Esophagus squamous epithelium (tissue), 5 donors: ENCODE measurements at regions not wholly inside any gene's neighbourhood (a gene's known extent, or its start where the extent isn't known, plus 50 kb on each side); places are given as distances from the start of the nearest gene placed in this dataset.

Source experiments
- DNase-seq: peaks from one replicate; lab custom pipeline; 2025; lab: John Stamatoyannopoulos, UW
- H3K27ac ChIP-seq, 4 donors: fragments of 200-600 bp; sonication (generic); one replicate each; pipeline ENCODE4 v1.5.1; 2016 to 2019; ENCODE audit warnings: mild to moderate bottlenecking in 1 of 4
- H3K27me3 ChIP-seq, 4 donors: fragments of 200-600 bp; sonication (generic); 1 replicate in 3 of 4; 2 replicates in 1 of 4; pipeline versions ENCODE4 v1.5.1 to v1.6.0; 2017 to 2021; ENCODE audit warnings: antibody characterized with exemption in 1 of 4
- H3K36me3 ChIP-seq, 3 donors: fragments of 200-600 bp; sonication (generic); one replicate each; pipeline ENCODE4 v1.5.1; 2016 to 2019
- H3K4me1 ChIP-seq, 3 donors: fragments of 200-600 bp; sonication (generic); one replicate each; pipeline ENCODE4 v1.5.1; 2017 to 2019
- H3K4me3 ChIP-seq, 4 donors: fragments of 200-600 bp; sonication (generic); 1 replicate in 3 of 4; 2 replicates in 1 of 4; pipeline ENCODE4 v1.5.1; 2016 to 2019; ENCODE audit warnings: mild to moderate bottlenecking in 2 of 4, moderate library complexity in 1 of 4
- H3K9me3 ChIP-seq, 3 donors: fragments of 200-600 bp; sonication (generic); one replicate each; pipeline ENCODE4 v1.5.1; 2016 to 2019
- CTCF ChIP-seq, 6 experiments: fragments of 450-650 bp in 4 of 6; fragments of 200-600 bp in 2 of 6; sonication (generic) in 2 of 6; IDR thresholded peaks; one replicate each; pipeline ENCODE4 v1.5.1; 2016 to 2019; ENCODE audit warnings: antibody characterized with exemption in 6 of 6, mild to moderate bottlenecking in 4 of 6, moderate library complexity in 4 of 6
- POLR2A ChIP-seq, 4 donors: fragments of 450-650 bp; IDR thresholded peaks; one replicate each; pipeline ENCODE4 v1.6.1; 2017; ENCODE audit warnings: antibody characterized with exemption in 4 of 4, mild to moderate bottlenecking in 4 of 4, moderate library complexity in 3 of 4
- WGBS, 2 donors: methylation state at CpG; one replicate each; pipeline ENCODE4 v1.1.5; 2018; 5-methylcytosine and 5-hydroxymethylcytosine counted together
- intact Hi-C: fragments of 100-400 bp; cut with DNase I; formaldehyde crosslinking; loops from one replicate; pipeline ENCODE4 v1.15.0; 2022
- donor health status: DM: yes; HTN: yes; CAD: no.

GRCh38 chr5:171646102-171647042, 139.2 kb upstream of the SMIM23 start:
- no peak overlapping the region for H3K27ac ChIP-seq
- no peak for TF ChIP-seq POLR2A (IDR thresholded peaks at IDR 0.05)
- TF ChIP-seq CTCF (IDR thresholded peaks at IDR 0.05), result no peak
- H3K27me3 ChIP-seq, result peaks cover 0 to 50% (median 0%) of the 10 kb centered on the region in 4 donors
- no peaks in the 10 kb centered on the region for H3K36me3 ChIP-seq
- no peak for DNase-seq
- no peak overlapping the region for H3K4me3 ChIP-seq
- intact Hi-C loops, result no loop called here
- no peaks in the 10 kb centered on the region for H3K9me3 ChIP-seq
- 76 to 78% methylated on average over 9 to 10 of the region's 14 CpGs for WGBS, 2 donors
- peaks cover 0 to 36% (median 3%) of the 10 kb centered on the region in 3 donors for H3K4me1 ChIP-seq

- intact Hi-C loops, result no loop called here
- WGBS, 2 donors, result 57 to 60% methylated on average over 10 to 11 of the region's 15 CpGs
- Histone ChIP-seq H3K27me3 (peaks cover 0 to 50% (median 0%) of the 10 kb centered on the region in 4 donors), H3K9me3 (no peaks in the 10 kb centered on the region), H3K36me3 (no peaks in the 10 kb centered on the region), H3K4me1 (peaks cover 0 to 36% (median 3%) of the 10 kb centered on the region in 3 donors), H3K27ac (no peak overlapping the region), H3K4me3 (no peak overlapping the region)
- TF ChIP-seq CTCF (IDR thresholded peaks at IDR 0.05) (peak in 1 of 6 experiments; percentile 7), POLR2A (IDR thresholded peaks at IDR 0.05) (no peak)
- no peak for DNase-seq
Observed at GRCh38 chr5:171647043-171647903, 138.3 kb upstream of the SMIM23 start.

GRCh38 chr5:171647904-171648260, 137.7 kb upstream of the SMIM23 start:
- Histone ChIP-seq H3K27ac (no peak overlapping the region), H3K4me1 (peaks cover 0 to 36% (median 3%) of the 10 kb centered on the region in 3 donors), H3K4me3 (no peak overlapping the region), H3K36me3 (no peaks in the 10 kb centered on the region), H3K9me3 (no peaks in the 10 kb centered on the region), H3K27me3 (peaks cover 0 to 50% (median 0%) of the 10 kb centered on the region in 4 donors)
- TF ChIP-seq CTCF (IDR thresholded peaks at IDR 0.05) (no peak), POLR2A (IDR thresholded peaks at IDR 0.05) (no peak)
- no peak for DNase-seq
- intact Hi-C loops, result no loop called here
- 65 to 85% methylated on average over 4 of the region's 4 CpGs for WGBS, 2 donors

GRCh38 chr5:171648279-171649074, 137.1 kb upstream of the SMIM23 start:
- intact Hi-C loops, result no loop called here
- 37 to 55% methylated on average over 6 to 10 of the region's 10 CpGs for WGBS, 2 donors
- peaks cover 0 to 51% (median 0%) of the 10 kb centered on the region in 4 donors for H3K27me3 ChIP-seq
- peaks cover 0 to 36% (median 3%) of the 10 kb centered on the region in 3 donors for H3K4me1 ChIP-seq
- no peaks in the 10 kb centered on the region for H3K9me3 ChIP-seq
- no peaks in the 10 kb centered on the region for H3K36me3 ChIP-seq
- H3K27ac ChIP-seq, result no peak overlapping the region
- TF ChIP-seq POLR2A (IDR thresholded peaks at IDR 0.05) (no peak), CTCF (IDR thresholded peaks at IDR 0.05) (no peak)
- H3K4me3 ChIP-seq, result no peak overlapping the region
- no peak for DNase-seq
